ENCODE measurements at regions not wholly inside any gene's neighbourhood (a gene's known extent, or its start where the extent isn't known, plus 50 kb on each side); places are given as distances from the start of the nearest gene placed in this dataset.

DNA sequence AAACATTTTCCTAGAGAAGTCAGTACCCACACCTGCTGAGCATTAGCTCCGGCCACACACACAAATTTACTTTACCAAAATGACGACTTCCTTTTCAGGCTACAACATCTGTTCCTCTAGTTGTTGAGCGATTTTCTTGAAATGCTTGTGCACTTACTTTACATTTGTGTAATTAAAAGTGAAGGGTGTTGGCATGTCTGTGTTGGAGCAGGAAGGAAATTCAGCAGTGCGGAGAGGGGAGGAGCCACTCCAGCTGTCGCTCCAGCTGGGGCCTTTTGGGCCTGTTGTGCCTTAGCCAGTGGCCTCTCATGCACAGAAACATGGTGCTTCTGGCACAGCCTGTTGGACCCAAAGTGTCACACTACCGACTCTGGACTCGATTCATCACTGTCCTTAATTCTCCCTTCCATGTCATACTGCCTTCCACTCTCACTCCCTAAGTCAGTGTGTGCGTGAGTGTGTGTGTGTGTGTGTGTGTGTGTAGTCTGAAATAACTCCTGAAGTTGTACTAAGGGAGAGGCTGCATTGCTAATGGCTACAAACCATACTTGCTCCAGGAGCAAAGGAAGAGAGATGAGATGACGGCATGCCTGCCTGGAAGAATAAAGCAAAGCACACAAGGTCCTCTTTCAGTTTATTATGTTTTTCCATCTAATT is 191.8 kb upstream of the ARG1 start:
- no peaks in the 10 kb centered on the region for H3K4me1 ChIP-seq
- H3K36me3 ChIP-seq (ENCODE audit: low read depth, missing control alignments): no peaks in the 10 kb centered on the region
- intact Hi-C loops (cut with DNase I; ENCODE audit: low total_unique reads): no loop called here
- 52 to 59% methylated on average over 9 of the region's 9 CpGs for WGBS, 2 donors
- no peaks in the 10 kb centered on the region for H3K9me3 ChIP-seq
- no peak for TF ChIP-seq POLR2A (IDR thresholded peaks at IDR 0.05)
- TF ChIP-seq, protein P1, sequence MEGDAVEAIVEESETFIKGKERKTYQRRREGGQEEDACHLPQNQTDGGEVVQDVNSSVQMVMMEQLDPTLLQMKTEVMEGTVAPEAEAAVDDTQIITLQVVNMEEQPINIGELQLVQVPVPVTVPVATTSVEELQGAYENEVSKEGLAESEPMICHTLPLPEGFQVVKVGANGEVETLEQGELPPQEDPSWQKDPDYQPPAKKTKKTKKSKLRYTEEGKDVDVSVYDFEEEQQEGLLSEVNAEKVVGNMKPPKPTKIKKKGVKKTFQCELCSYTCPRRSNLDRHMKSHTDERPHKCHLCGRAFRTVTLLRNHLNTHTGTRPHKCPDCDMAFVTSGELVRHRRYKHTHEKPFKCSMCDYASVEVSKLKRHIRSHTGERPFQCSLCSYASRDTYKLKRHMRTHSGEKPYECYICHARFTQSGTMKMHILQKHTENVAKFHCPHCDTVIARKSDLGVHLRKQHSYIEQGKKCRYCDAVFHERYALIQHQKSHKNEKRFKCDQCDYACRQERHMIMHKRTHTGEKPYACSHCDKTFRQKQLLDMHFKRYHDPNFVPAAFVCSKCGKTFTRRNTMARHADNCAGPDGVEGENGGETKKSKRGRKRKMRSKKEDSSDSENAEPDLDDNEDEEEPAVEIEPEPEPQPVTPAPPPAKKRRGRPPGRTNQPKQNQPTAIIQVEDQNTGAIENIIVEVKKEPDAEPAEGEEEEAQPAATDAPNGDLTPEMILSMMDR (IDR thresholded peaks at IDR 0.05): no peak
- H3K4me3 ChIP-seq: no peak overlapping the region
- no peak for DNase-seq
- no peak overlapping the region for H3K27ac ChIP-seq
- no peaks in the 10 kb centered on the region for H3K27me3 ChIP-seq

DNA sequence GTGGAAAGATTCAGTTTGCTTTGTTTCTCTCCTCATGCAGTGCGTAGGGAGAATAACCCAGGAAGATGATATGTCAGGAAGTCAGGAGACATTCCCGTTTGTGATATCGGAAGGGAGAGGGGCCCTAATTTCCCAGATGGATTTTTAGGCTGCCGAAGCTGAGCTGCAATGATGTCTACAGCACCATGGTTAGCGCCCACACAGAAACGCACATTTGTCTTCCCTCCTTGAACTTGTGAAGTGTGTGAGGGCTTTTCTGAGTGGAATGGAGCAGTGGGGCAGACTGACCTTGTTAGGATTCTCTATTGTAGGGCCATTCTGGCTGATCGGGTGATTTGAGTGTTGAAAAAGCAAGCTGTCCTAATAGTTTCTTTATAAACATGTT is 191.3 kb upstream of the ARG1 start:
- 27% methylated on average over 7 of the region's 7 CpGs for whole genome bisulfite sequencing, 2 donors
- intact Hi-C loops (cut with DNase I; ENCODE audit: low total_unique reads): no loop called here
- Histone ChIP-seq H3K27ac (no peak overlapping the region), H3K36me3 (ENCODE audit: low read depth, missing control alignments) (no peaks in the 10 kb centered on the region), H3K4me3 (no peak overlapping the region), H3K9me3 (no peaks in the 10 kb centered on the region), H3K4me1 (no peaks in the 10 kb centered on the region), H3K27me3 (no peaks in the 10 kb centered on the region)
- DNase-seq: no peak
- no peak for TF ChIP-seq POLR2A (IDR thresholded peaks at IDR 0.05)
- TF ChIP-seq, protein P1 (IDR thresholded peaks at IDR 0.05): no peak

DNA sequence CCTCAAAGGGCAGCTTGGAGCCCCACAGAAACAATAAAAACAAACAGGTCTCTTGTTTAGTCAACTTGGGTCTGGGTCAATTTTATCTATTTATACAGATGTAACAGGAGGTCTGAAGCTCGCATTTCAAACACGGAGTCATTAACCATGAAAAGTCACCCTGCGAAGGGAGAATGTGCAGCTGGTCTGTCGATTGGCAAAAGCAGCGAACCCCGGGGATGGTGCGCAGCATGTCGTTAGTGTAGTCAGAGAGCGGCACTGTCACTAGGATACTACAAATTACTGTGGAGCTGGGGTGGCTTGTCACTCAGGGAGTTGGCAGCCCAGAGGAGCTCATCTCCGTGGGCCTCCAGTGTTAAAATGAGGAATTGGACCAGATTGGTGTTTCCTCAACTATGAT is 190.4 kb upstream of the ARG1 start:
- 83% methylated on average over 10 of the region's 10 CpGs for WGBS, 2 donors
- Histone ChIP-seq H3K4me1 (no peaks in the 10 kb centered on the region), H3K9me3 (no peaks in the 10 kb centered on the region), H3K4me3 (no peak overlapping the region), H3K36me3 (ENCODE audit: low read depth, missing control alignments) (no peaks in the 10 kb centered on the region), H3K27ac (no peak overlapping the region), H3K27me3 (no peaks in the 10 kb centered on the region)
- TF ChIP-seq POLR2A (IDR thresholded peaks at IDR 0.05): no peak
- TF ChIP-seq, protein P1 (IDR thresholded peaks at IDR 0.05): no peak
- intact Hi-C loops (cut with DNase I; ENCODE audit: low total_unique reads): no loop called here
- DNase-seq: no peak

DNA sequence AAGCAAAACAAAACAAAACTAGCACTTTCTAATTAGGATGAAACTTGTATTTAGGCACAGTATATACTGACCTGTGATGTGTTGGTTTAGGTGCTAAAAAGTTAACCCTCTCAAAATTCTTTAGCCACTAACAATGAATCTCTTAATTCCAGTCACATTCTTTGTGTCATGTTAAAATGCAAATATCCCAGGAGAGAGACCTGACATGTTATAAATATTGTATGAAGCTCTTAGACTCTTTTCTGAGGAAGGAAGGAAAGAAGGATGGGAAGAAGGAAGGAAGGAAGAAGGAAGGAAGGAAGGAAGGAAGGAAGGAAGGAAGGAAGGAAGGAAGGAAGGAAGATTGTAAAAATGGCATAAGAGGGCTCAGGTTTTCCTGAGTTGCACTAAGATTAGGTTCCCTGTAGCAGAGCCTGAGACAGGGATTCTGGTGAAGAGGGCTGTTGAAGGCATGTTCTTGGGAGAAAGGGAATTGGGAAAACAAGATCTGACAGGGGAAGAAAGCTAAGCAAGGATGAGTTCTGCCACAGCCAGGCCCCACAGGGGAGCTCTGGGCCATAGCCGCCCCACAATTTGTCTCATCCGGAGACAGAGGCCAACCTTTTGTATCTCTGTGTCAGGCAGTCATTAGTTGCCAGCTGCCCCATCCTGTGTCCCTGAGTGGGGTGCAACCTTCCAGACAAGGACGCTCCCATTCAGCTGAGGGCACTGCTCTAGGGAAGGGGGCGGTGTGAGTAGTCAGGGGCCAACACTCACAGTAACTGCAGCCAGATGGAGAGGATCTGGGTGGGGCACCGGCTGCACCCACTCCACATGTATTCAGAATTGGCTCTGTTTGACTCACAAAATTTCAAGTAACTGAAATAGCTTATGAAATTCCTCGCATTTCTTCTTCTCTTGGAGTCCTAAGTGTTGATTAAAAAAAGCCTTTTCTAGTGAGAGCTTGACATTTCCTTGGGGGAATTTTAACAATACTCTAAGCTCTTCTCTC is 189.3 kb upstream of the ARG1 start:
- Histone ChIP-seq H3K4me1 (no peaks in the 10 kb centered on the region), H3K36me3 (ENCODE audit: low read depth, missing control alignments) (no peaks in the 10 kb centered on the region), H3K9me3 (no peaks in the 10 kb centered on the region), H3K27me3 (no peaks in the 10 kb centered on the region), H3K27ac (no peak overlapping the region), H3K4me3 (no peak overlapping the region)
- TF ChIP-seq, protein P1 (IDR thresholded peaks at IDR 0.05): no peak
- TF ChIP-seq POLR2A (IDR thresholded peaks at IDR 0.05): no peak
- no peak for DNase-seq
- WGBS, 2 donors: 67 to 69% methylated on average over 5 to 6 of the region's 6 CpGs
- intact Hi-C loops (cut with DNase I; ENCODE audit: low total_unique reads): no loop called here
